ENCODE measurements at regions not wholly inside any gene's neighbourhood (a gene's known extent, or its start where the extent isn't known, plus 50 kb on each side); places are given as distances from the start of the nearest gene placed in this dataset.

DNA sequence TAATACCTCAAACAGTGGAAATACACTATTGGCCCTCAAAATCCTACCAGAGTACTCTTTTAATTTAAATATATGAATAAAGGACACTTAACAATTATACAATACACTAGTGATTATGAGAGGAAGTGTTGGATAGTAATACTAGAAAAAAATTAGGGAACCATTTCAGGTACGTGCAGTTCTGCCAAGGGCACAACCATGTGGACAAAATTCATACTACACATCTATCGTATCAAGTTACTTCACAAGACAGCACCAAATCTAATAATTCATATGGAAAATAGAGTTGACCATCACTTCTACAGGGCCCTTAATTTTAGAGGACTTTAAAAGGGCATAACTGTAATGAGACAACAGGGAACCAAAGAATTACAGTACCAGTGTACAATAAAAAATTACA lies 69.2 kb upstream of the ZCCHC13 start:
- Histone ChIP-seq H4K20me1 (ENCODE audit: insufficient read depth, low read length) (peaks cover 4% of the 10 kb centered on the region), H3K27ac (ENCODE audit: low read depth, low read length) (no peak overlapping the region), H3K9me3 (ENCODE audit: low read depth, low read length) (no peaks in the 10 kb centered on the region), H3K4me3 (ENCODE audit: insufficient read depth, low read length) (no peak overlapping the region), H3K79me2 (ENCODE audit: insufficient read depth, low read length) (peaks cover 9% of the 10 kb centered on the region), H3K27me3 (ENCODE audit: insufficient read depth, low read length) (no peaks in the 10 kb centered on the region), H2AFZ (ENCODE audit: low read length) (no peak overlapping the region), H3K4me1 (ENCODE audit: insufficient read depth, low read length) (no peaks in the 10 kb centered on the region), H3K4me2 (ENCODE audit: insufficient read depth, low read length) (no peak overlapping the region), H3K36me3 (ENCODE audit: insufficient read depth, low read length) (peaks cover 16% of the 10 kb centered on the region)
- no peak for DNase-seq (ENCODE audit: insufficient read length, low spot score, missing footprints)
- peak; percentile 9 for TF ChIP-seq CTCF (IDR thresholded peaks at IDR 0.05; ENCODE audit: extremely low read depth, low read depth, low read length)

DNA sequence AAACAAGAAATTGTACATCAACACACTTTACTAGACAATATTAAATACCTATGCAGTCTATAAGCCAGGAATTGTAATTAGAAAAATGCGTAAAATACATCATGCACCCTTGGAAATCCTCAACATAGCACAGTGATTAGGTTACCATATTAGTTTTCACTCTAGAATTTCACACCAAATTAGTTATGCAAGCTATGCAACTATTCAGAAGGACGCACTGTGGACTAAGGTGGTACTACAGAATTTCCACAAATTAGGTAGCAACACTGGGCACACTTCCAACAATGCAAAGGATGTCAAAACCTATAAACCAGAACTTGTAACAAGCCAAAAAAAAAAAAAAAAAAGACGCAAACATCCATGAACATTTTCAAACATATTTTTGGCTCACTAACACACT lies 71.1 kb upstream of the ZCCHC13 start:
- TF ChIP-seq CTCF (IDR thresholded peaks at IDR 0.05; ENCODE audit: extremely low read depth, low read depth, low read length): no peak
- Histone ChIP-seq H3K27me3 (ENCODE audit: insufficient read depth, low read length) (no peaks in the 10 kb centered on the region), H3K4me2 (ENCODE audit: insufficient read depth, low read length) (no peak overlapping the region), H3K79me2 (ENCODE audit: insufficient read depth, low read length) (peaks cover 9% of the 10 kb centered on the region), H3K4me1 (ENCODE audit: insufficient read depth, low read length) (no peaks in the 10 kb centered on the region), H3K4me3 (ENCODE audit: insufficient read depth, low read length) (no peak overlapping the region), H2AFZ (ENCODE audit: low read length) (no peak overlapping the region), H3K27ac (ENCODE audit: low read depth, low read length) (no peak overlapping the region), H4K20me1 (ENCODE audit: insufficient read depth, low read length) (peaks cover 4% of the 10 kb centered on the region), H3K9me3 (ENCODE audit: low read depth, low read length) (no peaks in the 10 kb centered on the region), H3K36me3 (ENCODE audit: insufficient read depth, low read length) (peaks cover under 1% of the 10 kb centered on the region)
- no peak for DNase-seq (ENCODE audit: insufficient read length, low spot score, missing footprints)

- Histone ChIP-seq H3K27me3 (ENCODE audit: insufficient read depth, low read length) (no peaks in the 10 kb centered on the region), H3K4me3 (ENCODE audit: insufficient read depth, low read length) (no peak overlapping the region), H3K36me3 (ENCODE audit: insufficient read depth, low read length) (no peaks in the 10 kb centered on the region), H3K4me1 (ENCODE audit: insufficient read depth, low read length) (no peaks in the 10 kb centered on the region), H3K27ac (ENCODE audit: low read depth, low read length) (no peak overlapping the region), H4K20me1 (ENCODE audit: insufficient read depth, low read length) (peaks cover 4% of the 10 kb centered on the region), H3K79me2 (ENCODE audit: insufficient read depth, low read length) (peaks cover 9% of the 10 kb centered on the region), H3K9me3 (ENCODE audit: low read depth, low read length) (no peaks in the 10 kb centered on the region), H3K4me2 (ENCODE audit: insufficient read depth, low read length) (no peak overlapping the region), H2AFZ (ENCODE audit: low read length) (no peak overlapping the region)
- no peak for TF ChIP-seq CTCF (IDR thresholded peaks at IDR 0.05; ENCODE audit: extremely low read depth, low read depth, low read length)
- no peak for DNase-seq (ENCODE audit: insufficient read length, low spot score, missing footprints)
Observed at GRCh38 chrX:74231625-74232024, 72.4 kb upstream of the ZCCHC13 start.

DNA sequence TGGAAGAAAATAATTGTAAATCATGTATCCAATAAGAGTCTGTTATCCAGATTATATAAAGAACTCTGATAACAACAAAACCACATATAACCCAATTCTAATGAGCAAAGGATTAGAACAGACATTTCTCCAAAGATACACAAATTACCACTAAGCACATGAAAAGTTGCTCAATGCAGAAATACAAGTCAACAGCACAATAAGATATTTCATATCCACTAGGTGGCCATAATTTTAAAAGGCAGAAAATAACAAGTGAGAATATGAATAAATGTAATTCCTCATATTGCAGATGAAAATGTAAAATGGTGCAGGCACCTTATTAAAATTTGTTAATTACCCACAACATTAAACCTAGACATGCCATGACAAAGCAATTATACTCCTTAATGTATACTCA lies 73.9 kb upstream of the ZCCHC13 start:
- peaks cover 9% of the 10 kb centered on the region for H3K79me2 ChIP-seq (ENCODE audit: insufficient read depth, low read length)
- TF ChIP-seq CTCF (IDR thresholded peaks at IDR 0.05; ENCODE audit: extremely low read depth, low read depth, low read length): peak; percentile 22
- H2AFZ ChIP-seq (ENCODE audit: low read length): no peak overlapping the region
- no peak for DNase-seq (ENCODE audit: insufficient read length, low spot score, missing footprints)
- no peaks in the 10 kb centered on the region for H3K27me3 ChIP-seq (ENCODE audit: insufficient read depth, low read length)
- no peak overlapping the region for H3K27ac ChIP-seq (ENCODE audit: low read depth, low read length)
- H4K20me1 ChIP-seq (ENCODE audit: insufficient read depth, low read length): peaks cover 4% of the 10 kb centered on the region
- H3K9me3 ChIP-seq (ENCODE audit: low read depth, low read length): no peaks in the 10 kb centered on the region
- H3K36me3 ChIP-seq (ENCODE audit: insufficient read depth, low read length): peaks cover 2% of the 10 kb centered on the region
- H3K4me1 ChIP-seq (ENCODE audit: insufficient read depth, low read length): no peaks in the 10 kb centered on the region
- no peak overlapping the region for H3K4me2 ChIP-seq (ENCODE audit: insufficient read depth, low read length)
- no peak overlapping the region for H3K4me3 ChIP-seq (ENCODE audit: insufficient read depth, low read length)

Data from osteoblast (primary cell).